Stimulated activated naive CD8-positive, alpha-beta T cell treated with anti-CD3 and anti-CD28 coated beads, Interleukin-15, Interleukin-2, amounts not matched to agents 100 U/mL and 50 U/mL, for 24 hours (primary cell): ENCODE measurements at regions not wholly inside any gene's neighbourhood (a gene's known extent, or its start where the extent isn't known, plus 50 kb on each side); places are given as distances from the start of the nearest gene placed in this dataset.

Experiments
- ATAC-seq: fragments of 150-1000 bp; cut with Tn5 transposase; one replicate; pipeline ENCODE4 v1.10.0; 2021
- DNase-seq: peaks from one replicate; pipeline ENCODE4 v3.0.0; 2021

DNA sequence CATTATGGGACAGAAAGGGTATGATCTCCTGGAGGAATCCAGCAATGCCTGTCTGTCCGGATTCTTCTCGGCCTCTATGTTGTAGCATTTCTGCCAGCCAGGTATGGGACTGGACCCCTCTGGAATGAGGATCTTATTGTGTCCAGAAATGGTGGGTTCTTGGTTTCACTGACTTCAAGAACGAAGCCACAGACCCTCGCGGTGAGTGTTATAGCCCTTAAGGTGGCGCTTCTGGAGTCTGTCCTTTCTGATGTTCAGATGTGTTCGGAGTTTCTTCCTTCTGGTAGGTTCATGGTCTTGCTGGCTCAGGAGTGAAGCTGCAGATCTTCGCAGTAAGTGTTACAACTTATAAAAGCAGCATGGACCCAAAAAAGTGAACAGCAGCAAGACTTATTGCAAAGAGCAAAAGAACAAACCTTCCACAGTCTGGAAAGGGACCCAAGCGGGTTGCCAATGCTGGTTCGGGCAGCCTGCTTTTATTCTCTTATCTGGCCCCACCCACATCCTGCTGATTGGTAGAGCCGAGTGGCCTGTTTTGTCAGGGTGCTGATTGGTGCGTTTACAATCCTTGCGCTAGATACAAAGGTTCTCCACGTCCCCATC, 62.3 kb upstream of the IER3 start:
- DNase-seq (no peak), ATAC-seq (no peak)

DNA sequence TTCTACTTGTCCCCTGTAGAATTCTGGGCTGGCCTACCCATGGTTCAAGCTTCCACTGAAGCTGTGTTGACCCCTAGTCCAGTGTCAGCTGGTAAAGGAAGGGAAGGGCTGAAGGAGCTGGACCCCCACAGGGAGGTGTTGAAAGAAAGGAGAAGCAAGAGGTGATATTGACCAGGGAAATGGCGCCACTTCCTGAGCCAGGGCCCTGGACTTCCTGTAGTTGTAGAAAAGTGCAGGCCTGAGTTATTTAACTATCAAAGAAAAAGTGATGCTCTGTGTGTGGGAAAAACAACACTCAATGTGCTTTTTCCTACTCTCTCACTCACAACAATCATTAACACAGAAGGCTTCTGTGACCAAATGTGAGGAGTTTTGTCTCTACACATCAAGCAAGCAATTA, 60.0 kb upstream of the IER3 start:
- ATAC-seq = no peak
- no peak for DNase-seq

DNA sequence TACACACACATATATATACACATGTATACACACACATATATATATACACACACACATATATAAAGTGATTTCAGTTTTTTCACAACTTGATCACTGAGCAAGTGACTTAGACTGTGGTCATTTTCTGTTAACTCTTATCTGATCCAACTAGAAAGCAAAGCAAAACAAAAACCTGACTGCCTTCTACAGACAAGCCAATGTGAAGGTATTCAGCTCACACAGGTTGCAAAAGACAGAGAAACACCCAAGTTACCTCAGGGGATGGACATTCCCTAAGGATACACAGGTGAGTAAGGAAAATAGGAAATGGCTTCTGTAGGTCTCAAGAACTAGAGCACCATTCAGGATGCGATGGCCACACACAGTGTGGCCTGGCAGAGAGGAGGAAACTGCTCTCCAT, 58.4 kb upstream of the IER3 start:
- DNase-seq (no peak), ATAC-seq (no peak)

DNA sequence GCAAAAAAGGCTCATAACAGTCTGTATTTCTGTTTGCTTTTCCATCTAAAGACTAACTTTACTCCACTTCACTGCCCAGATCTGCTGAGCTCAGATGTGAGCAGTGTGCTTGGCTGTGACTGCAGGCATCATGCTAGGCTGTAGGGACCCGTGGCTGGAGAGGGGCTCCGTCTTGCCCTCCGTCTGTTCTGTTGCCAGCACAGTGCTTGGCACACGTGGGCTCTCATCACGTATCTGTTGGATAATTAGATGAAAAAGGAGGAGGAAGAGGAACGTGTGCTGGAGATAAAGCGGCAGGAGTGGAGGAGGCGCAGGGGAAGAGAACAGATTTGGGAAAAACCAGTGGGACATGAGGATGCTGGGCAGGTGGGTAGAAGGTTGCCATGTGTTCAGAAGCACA, 57.6 kb upstream of the IER3 start:
- ATAC-seq = no peak
- DNase-seq = no peak

DNA sequence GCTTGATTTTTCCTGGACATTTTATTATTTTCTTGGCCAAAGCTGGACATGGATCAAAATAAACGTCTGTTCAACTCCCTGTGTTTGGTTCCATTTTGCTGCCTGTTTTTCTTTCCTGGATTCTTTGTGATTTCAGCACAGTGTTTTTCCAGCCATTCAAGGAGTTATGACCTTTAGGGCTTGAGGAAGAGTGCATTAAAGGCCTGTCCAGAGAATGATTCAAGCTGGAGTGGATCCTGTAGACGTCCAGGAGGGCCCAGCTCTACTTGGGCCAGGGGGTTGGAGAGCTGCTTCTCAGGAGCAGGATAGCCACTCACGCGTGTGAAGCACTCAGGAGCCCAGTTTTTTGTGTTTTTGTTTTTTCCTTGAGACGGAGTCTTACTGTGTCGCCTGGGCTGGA, 56.5 kb upstream of the IER3 start:
- ATAC-seq = no peak
- DNase-seq = no peak

DNA sequence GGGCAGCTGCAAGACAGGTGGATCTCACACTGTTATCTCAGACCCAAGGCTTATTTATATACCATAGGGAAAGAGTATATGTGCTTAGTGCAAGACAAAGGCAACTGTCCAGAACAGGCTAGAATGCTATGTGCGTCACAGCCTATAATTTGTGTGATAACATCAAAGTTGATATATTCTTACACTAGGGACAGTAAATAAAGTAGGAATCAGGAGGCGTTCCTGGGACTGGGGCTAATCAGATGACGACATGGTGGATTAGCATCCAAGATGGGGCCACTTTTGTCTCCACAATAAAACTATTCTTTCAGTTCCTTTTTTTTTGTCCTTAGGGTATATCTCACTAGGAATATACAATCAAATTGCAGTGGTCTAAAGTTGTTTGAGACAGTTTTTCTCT, 54.9 kb upstream of the IER3 start:
- DNase-seq = no peak
- no peak for ATAC-seq

DNA sequence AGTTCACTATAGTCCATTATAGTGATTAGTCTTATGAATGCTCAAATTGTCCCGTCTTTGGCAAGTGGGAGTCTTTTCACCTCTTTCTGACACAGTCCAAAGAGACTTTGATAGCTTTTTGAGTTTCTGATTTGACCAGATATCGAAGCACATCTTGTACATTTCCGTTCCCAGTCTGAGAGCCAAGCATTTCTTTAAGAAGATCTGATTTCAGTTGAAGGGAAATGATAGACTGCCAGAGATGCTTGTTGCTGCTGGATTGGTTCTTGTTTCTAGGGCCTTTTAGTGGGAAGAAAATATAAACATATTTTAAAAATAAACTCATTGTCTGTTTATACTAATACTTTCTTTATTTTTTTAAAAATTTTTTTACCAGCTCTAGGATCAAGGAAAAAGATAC, 54.1 kb upstream of the IER3 start:
- ATAC-seq (no peak), DNase-seq (no peak)

DNA sequence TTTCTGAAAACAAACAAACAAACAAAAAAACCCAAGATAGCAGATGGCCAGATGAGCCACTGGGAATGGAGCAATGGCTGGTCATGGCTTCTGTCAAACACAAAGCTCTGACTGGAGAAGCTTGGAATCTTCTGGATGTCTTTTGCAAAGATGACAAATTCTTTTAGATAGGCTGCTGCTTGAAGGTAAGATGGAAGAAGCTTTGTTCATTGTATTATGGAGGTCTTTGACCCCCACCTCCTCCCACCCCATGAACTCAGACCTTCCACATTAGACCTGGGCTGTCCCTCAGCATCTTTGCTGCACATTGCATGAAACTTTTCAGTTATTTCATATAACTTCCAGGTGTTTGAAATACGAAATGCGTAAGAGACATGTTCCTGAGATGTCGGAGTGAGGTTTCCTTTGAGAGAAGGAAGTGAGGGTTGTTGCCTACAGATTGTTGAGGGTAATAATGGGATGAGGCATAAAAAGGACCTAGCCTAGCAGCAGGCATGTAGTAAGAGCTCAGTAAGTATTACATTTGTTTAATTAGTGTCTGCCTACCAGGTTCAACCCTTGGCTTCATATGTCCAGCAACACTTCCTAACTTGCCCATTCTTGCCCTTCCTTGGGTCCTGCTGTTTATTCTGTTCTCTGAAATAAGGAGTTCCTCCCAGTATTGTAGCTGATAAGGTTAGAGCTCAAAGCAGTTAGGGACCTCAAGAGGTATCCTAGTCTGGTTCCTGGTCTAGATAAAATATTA, 51.4 kb upstream of the IER3 start:
- ATAC-seq = no peak
- no peak for DNase-seq
